Esophagus squamous epithelium (tissue), 5 donors: ENCODE measurements at regions not wholly inside any gene's neighbourhood (a gene's known extent, or its start where the extent isn't known, plus 50 kb on each side); places are given as distances from the start of the nearest gene placed in this dataset.

Experiments used
- DNase-seq: peaks from one replicate; lab custom pipeline; 2025; lab: John Stamatoyannopoulos, UW
- H3K27ac ChIP-seq, 4 donors: fragments of 200-600 bp; sonication (generic); one replicate each; pipeline ENCODE4 v1.5.1; 2016 to 2019; ENCODE audit warnings: mild to moderate bottlenecking in 1 of 4
- H3K27me3 ChIP-seq, 4 donors: fragments of 200-600 bp; sonication (generic); 1 replicate in 3 of 4; 2 replicates in 1 of 4; pipeline versions ENCODE4 v1.5.1 to v1.6.0; 2017 to 2021; ENCODE audit warnings: antibody characterized with exemption in 1 of 4
- H3K36me3 ChIP-seq, 3 donors: fragments of 200-600 bp; sonication (generic); one replicate each; pipeline ENCODE4 v1.5.1; 2016 to 2019
- H3K4me1 ChIP-seq, 3 donors: fragments of 200-600 bp; sonication (generic); one replicate each; pipeline ENCODE4 v1.5.1; 2017 to 2019
- H3K4me3 ChIP-seq, 4 donors: fragments of 200-600 bp; sonication (generic); 1 replicate in 3 of 4; 2 replicates in 1 of 4; pipeline ENCODE4 v1.5.1; 2016 to 2019; ENCODE audit warnings: mild to moderate bottlenecking in 2 of 4, moderate library complexity in 1 of 4
- H3K9me3 ChIP-seq, 3 donors: fragments of 200-600 bp; sonication (generic); one replicate each; pipeline ENCODE4 v1.5.1; 2016 to 2019
- POLR2A ChIP-seq, 4 donors: fragments of 450-650 bp; IDR thresholded peaks; one replicate each; pipeline ENCODE4 v1.6.1; 2017; ENCODE audit warnings: antibody characterized with exemption in 4 of 4, mild to moderate bottlenecking in 4 of 4, moderate library complexity in 3 of 4
- WGBS, 2 donors: methylation state at CpG; one replicate each; pipeline ENCODE4 v1.1.5; 2018; 5-methylcytosine and 5-hydroxymethylcytosine counted together
- intact Hi-C: fragments of 100-400 bp; cut with DNase I; formaldehyde crosslinking; loops from one replicate; pipeline ENCODE4 v1.15.0; 2022
- TF ChIP-seq, protein P1 (sequence below), 6 experiments: fragments of 450-650 bp in 4 of 6; fragments of 200-600 bp in 2 of 6; sonication (generic) in 2 of 6; IDR thresholded peaks; one replicate each; pipeline ENCODE4 v1.5.1; 2016 to 2019; ENCODE audit warnings: antibody characterized with exemption in 6 of 6, mild to moderate bottlenecking in 4 of 6, moderate library complexity in 4 of 6
- donor health status: DM: yes; HTN: yes; CAD: no.

DNA sequence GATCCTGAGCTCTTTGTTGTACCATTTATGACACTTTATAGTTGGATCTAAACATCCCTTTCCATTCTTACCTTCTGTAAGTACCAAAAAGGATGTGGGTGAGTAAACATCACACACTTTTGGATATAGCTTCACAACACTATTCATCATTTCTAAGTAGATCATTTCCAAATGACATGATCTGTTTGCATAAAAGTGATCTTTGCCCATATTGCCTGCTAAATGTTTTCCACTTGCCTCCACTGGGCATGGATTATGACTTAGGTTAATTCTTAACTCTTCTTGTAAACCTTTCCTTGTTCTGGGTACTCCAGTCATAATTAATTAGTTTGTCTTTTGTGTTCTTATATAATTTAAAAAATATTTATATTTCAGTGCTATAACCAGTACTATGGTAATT is 244.9 kb upstream of the AGA start:
- Histone ChIP-seq H3K4me3 (no peak overlapping the region), H3K36me3 (no peaks in the 10 kb centered on the region), H3K27ac (no peak overlapping the region), H3K4me1 (no peaks in the 10 kb centered on the region), H3K27me3 (no peaks in the 10 kb centered on the region), H3K9me3 (no peaks in the 10 kb centered on the region)
- DNase-seq: no peak
- intact Hi-C loops: no loop called here
- TF ChIP-seq, protein P1, sequence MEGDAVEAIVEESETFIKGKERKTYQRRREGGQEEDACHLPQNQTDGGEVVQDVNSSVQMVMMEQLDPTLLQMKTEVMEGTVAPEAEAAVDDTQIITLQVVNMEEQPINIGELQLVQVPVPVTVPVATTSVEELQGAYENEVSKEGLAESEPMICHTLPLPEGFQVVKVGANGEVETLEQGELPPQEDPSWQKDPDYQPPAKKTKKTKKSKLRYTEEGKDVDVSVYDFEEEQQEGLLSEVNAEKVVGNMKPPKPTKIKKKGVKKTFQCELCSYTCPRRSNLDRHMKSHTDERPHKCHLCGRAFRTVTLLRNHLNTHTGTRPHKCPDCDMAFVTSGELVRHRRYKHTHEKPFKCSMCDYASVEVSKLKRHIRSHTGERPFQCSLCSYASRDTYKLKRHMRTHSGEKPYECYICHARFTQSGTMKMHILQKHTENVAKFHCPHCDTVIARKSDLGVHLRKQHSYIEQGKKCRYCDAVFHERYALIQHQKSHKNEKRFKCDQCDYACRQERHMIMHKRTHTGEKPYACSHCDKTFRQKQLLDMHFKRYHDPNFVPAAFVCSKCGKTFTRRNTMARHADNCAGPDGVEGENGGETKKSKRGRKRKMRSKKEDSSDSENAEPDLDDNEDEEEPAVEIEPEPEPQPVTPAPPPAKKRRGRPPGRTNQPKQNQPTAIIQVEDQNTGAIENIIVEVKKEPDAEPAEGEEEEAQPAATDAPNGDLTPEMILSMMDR (IDR thresholded peaks at IDR 0.05): no peak
- no peak for TF ChIP-seq POLR2A (IDR thresholded peaks at IDR 0.05)

DNA sequence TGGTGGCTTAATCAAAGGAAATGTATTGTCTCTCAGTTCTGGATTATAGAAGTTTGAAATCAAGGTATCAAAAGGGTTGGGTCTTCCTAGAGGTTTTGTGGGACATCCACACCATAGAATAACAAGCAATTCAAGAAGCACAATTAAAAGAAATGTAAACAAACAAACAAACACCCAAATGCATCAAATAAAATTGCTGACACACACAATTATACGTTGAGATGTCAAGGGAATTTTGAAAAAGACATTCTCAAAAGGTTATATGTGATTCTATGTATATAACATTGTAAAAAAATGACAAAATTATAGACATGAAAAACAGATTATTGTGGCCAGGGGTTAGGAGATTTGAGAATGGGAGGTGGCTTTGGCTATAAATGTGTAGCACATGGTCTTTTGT is 250.7 kb upstream of the AGA start:
- intact Hi-C loops: no loop called here
- 36 to 38% methylated on average over 1 of the region's 1 CpG for WGBS, 2 donors
- TF ChIP-seq, protein P1 (IDR thresholded peaks at IDR 0.05): no peak
- TF ChIP-seq POLR2A (IDR thresholded peaks at IDR 0.05): no peak

DNA sequence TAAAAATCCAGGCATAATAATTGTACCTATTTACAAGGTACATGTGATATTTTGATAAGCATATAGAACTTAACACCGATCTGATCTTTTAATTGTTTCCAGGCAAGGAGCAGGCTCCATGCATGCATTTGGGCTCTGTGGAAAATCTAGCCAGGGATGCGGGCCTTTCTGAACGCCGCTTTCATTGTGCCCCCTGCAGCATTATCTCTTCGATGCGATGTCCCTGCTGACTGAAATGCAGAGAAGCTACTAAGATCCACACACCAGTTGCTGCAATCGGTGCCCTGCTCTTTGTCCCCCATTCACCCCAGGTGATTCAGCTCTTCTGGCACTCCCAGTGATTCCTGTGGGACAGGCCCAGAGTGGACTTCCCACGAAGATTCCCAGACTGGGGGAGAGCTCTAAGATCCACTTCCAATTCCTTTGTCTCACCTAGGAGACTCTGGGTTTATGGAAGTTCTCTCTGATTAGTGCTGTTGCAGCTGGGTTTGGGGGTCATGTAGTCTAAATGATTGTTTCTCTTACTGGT is 254.3 kb upstream of the AGA start:
- no peak overlapping the region for H3K4me3 ChIP-seq
- intact Hi-C loops: no loop called here
- no peaks in the 10 kb centered on the region for H3K4me1 ChIP-seq
- no peaks in the 10 kb centered on the region for H3K36me3 ChIP-seq
- H3K27ac ChIP-seq: no peak overlapping the region
- H3K9me3 ChIP-seq: no peaks in the 10 kb centered on the region
- no peaks in the 10 kb centered on the region for H3K27me3 ChIP-seq
- no peak for DNase-seq
- TF ChIP-seq, protein P1 (IDR thresholded peaks at IDR 0.05): no peak
- TF ChIP-seq POLR2A (IDR thresholded peaks at IDR 0.05): no peak
- WGBS, 2 donors: 60 to 71% methylated on average over 6 to 7 of the region's 8 CpGs

More for the DNA sequence above, 250.7 kb upstream of the AGA start:
- no peak for DNase-seq
- Histone ChIP-seq H3K4me3 (no peak overlapping the region), H3K36me3 (no peaks in the 10 kb centered on the region), H3K9me3 (no peaks in the 10 kb centered on the region), H3K4me1 (no peaks in the 10 kb centered on the region), H3K27me3 (no peaks in the 10 kb centered on the region), H3K27ac (no peak overlapping the region)

DNA sequence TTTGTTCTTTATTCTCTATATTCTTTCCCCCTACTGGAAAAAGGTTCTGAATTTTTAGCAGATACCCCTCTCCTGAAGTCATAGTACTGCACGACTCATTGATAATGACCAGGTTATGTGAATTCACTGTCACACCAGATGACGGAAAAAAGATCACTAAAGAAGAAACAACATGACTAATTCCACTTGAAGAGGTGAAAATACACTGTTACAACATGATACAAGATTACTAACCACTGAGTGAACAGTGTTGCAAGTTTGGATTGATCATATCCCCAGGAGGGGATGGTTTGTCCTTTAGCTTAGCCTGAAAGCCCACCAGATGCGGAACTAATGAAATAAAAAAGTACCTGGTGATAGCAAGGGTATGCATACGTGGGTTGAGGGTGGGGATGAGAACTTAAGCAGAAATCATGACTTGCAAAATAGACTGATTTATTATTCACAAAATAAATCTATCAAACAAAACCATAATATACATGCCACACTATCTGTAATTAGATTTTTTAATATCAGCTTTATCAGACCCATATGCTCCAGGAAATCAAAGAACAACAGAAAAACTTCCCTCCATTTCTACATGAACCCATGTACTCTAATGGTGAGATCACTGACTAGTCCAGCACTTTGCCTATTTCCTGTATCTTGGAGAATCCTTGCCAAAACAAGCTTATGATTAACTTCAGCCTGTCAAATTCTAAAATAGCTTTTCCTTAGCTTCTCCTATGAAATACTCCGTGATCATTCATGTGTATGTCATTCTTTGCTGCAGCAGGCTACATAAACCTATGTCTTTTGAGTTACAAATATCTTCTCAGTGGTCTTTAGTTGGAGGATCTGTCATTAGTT is 257.4 kb upstream of the AGA start:
- no peaks in the 10 kb centered on the region for H3K36me3 ChIP-seq
- H3K27ac ChIP-seq: no peak overlapping the region
- H3K4me1 ChIP-seq: no peaks in the 10 kb centered on the region
- no peaks in the 10 kb centered on the region for H3K9me3 ChIP-seq
- intact Hi-C loops: no loop called here
- no peaks in the 10 kb centered on the region for H3K27me3 ChIP-seq
- no peak for TF ChIP-seq POLR2A (IDR thresholded peaks at IDR 0.05)
- TF ChIP-seq, protein P1 (IDR thresholded peaks at IDR 0.05): no peak
- DNase-seq: no peak
- H3K4me3 ChIP-seq: no peak overlapping the region
- 38 to 63% methylated on average over 4 to 5 of the region's 5 CpGs for WGBS, 2 donors

DNA sequence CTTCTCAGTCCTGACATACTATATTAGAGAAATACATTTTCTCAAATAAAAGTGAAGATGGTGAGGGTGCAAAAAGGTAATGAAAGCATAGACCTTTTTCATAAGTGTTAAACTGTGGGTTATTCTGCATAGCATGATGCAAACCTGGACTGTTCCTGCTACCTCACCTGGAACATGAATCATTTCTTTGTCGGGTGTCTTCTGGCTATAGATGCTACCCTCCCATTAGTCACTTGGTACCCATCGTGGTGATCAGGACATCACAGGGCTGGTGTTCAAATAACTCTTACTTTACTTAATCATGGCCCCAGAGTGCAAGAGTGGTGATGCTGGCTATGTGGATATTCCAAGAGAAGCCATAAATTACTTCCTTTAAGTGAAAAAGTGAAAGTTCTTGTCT is 264.7 kb upstream of the AGA start:
- Histone ChIP-seq H3K27ac (no peak overlapping the region), H3K4me3 (no peak overlapping the region), H3K36me3 (no peaks in the 10 kb centered on the region), H3K9me3 (no peaks in the 10 kb centered on the region), H3K4me1 (no peaks in the 10 kb centered on the region), H3K27me3 (no peaks in the 10 kb centered on the region)
- no peak for TF ChIP-seq POLR2A (IDR thresholded peaks at IDR 0.05)
- TF ChIP-seq, protein P1 (IDR thresholded peaks at IDR 0.05): no peak
- intact Hi-C loops: no loop called here
- WGBS, 2 donors: 47 to 74% methylated on average over 2 of the region's 2 CpGs
- no peak for DNase-seq
